ENCODE measurements at regions not wholly inside any gene's neighbourhood (a gene's known extent, or its start where the extent isn't known, plus 50 kb on each side); places are given as distances from the start of the nearest gene placed in this dataset.
"Not testable (repeated sequence)": the region's sequence is repeated elsewhere in the genome, so short reads cannot be mapped to it uniquely, and the experiment has no call there.

GRCh38 chr4:152054731-152055130 is 293.9 kb upstream of the GATB start:
- DNase-seq, result no peak

- DNase-seq, result no peak
Measured at GRCh38 chr4:152052451-152053057, 291.7 kb upstream of the GATB start.

- not testable (repeated sequence) for DNase-seq
Measured at GRCh38 chr4:152051332-152051731, 290.5 kb upstream of the GATB start.

GRCh38 chr4:152050106-152050505 is 289.3 kb upstream of the GATB start:
- DNase-seq, result no peak

- no peak for DNase-seq
Measured at GRCh38 chr4:152047451-152047850, 286.6 kb upstream of the GATB start.

GRCh38 chr4:152045807-152046571 is 285.2 kb upstream of the GATB start:
- no peak for DNase-seq

- DNase-seq, result no peak
Measured at GRCh38 chr4:152045449-152045806, 284.6 kb upstream of the GATB start.

GRCh38 chr4:152044331-152045036 is 283.7 kb upstream of the GATB start:
- DNase-seq, result no peak

- no peak for DNase-seq
Measured at GRCh38 chr4:152041295-152041694, 280.5 kb upstream of the GATB start.

GRCh38 chr4:152039691-152040090 is 278.9 kb upstream of the GATB start:
- DNase-seq, result no peak

GRCh38 chr4:152039023-152039481 is 278.2 kb upstream of the GATB start:
- DNase-seq, result no peak

- DNase-seq, result no peak
Measured at GRCh38 chr4:152038238-152038637, 277.4 kb upstream of the GATB start.

GRCh38 chr4:152037435-152037834 is 276.6 kb upstream of the GATB start:
- no peak for DNase-seq

- no peak for DNase-seq
Measured at GRCh38 chr4:152033621-152034020, 272.8 kb upstream of the GATB start.

GRCh38 chr4:152032722-152033131 is 271.9 kb upstream of the GATB start:
- peak in 2 of 14 donors; percentile 6 to 54 for DNase-seq

GRCh38 chr4:152029631-152030030 is 268.8 kb upstream of the GATB start:
- DNase-seq, result no peak

GRCh38 chr4:152028131-152028530 is 267.3 kb upstream of the GATB start:
- no peak for DNase-seq

- DNase-seq, result no peak
Measured at GRCh38 chr4:152024881-152025280, 264.1 kb upstream of the GATB start.

- no peak for DNase-seq
Measured at GRCh38 chr4:152023674-152024073, 262.9 kb upstream of the GATB start.

- DNase-seq, result no peak
Measured at GRCh38 chr4:152022543-152022942, 261.7 kb upstream of the GATB start.

- DNase-seq, result peak in 13 of 14 donors; percentile 32 to 94 (median 82)
Measured at GRCh38 chr4:152021788-152022438, 261.1 kb upstream of the GATB start.

- no peak for DNase-seq
Measured at GRCh38 chr4:152020073-152020472, 259.3 kb upstream of the GATB start.

GRCh38 chr4:152016303-152016620 is 255.5 kb upstream of the GATB start:
- DNase-seq, result no peak
